Esophagus squamous epithelium (tissue), 4 donors: ENCODE measurements at regions not wholly inside any gene's neighbourhood (a gene's known extent, or its start where the extent isn't known, plus 50 kb on each side); places are given as distances from the start of the nearest gene placed in this dataset.

ENCODE experiments used
- POLR2A ChIP-seq, 4 donors: fragments of 450-650 bp; IDR thresholded peaks; one replicate each; pipeline ENCODE4 v1.6.1; 2017; ENCODE audit warnings: antibody characterized with exemption in 4 of 4, mild to moderate bottlenecking in 4 of 4, moderate library complexity in 3 of 4
- TF ChIP-seq, protein P1 (sequence below), 6 experiments: fragments of 450-650 bp in 4 of 6; fragments of 200-600 bp in 2 of 6; sonication (generic) in 2 of 6; IDR thresholded peaks; one replicate each; pipeline ENCODE4 v1.5.1; 2016 to 2019; ENCODE audit warnings: antibody characterized with exemption in 6 of 6, mild to moderate bottlenecking in 4 of 6, moderate library complexity in 4 of 6

DNA sequence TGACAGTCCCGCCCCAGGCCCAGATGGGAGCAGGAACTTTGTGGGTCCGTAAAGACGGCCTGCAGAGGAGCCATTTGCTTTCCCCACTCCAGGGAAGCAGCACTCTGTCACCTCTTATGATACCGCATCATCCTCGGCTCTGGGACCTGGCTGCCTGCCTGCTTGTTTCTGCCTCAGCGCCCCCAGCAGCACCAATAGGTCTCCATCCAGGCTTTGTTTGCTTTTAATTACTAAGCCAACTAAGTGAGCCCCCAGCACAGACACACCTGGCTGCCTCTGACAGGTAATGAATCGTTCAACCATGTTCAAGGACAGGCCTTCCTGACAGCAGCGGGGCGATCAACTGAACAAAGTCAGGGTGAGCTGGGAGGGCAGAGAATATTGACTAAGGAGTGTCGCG, 141.4 kb downstream of the C5orf15 start:
- TF ChIP-seq, protein P1, sequence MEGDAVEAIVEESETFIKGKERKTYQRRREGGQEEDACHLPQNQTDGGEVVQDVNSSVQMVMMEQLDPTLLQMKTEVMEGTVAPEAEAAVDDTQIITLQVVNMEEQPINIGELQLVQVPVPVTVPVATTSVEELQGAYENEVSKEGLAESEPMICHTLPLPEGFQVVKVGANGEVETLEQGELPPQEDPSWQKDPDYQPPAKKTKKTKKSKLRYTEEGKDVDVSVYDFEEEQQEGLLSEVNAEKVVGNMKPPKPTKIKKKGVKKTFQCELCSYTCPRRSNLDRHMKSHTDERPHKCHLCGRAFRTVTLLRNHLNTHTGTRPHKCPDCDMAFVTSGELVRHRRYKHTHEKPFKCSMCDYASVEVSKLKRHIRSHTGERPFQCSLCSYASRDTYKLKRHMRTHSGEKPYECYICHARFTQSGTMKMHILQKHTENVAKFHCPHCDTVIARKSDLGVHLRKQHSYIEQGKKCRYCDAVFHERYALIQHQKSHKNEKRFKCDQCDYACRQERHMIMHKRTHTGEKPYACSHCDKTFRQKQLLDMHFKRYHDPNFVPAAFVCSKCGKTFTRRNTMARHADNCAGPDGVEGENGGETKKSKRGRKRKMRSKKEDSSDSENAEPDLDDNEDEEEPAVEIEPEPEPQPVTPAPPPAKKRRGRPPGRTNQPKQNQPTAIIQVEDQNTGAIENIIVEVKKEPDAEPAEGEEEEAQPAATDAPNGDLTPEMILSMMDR (IDR thresholded peaks at IDR 0.05) = no peak
- TF ChIP-seq POLR2A (IDR thresholded peaks at IDR 0.05) = no peak
